ELR (cell line): ENCODE measurements at regions not wholly inside any gene's neighbourhood (a gene's known extent, or its start where the extent isn't known, plus 50 kb on each side); places are given as distances from the start of the nearest gene placed in this dataset.

ENCODE experiments used
- DNase-seq: peaks from one replicate; pipeline ENCODE4 v3.0.0-alpha.2; 2015; ENCODE audit warnings: low read depth

GRCh38 chr12:4106621-4107020, 166.9 kb upstream of the CCND2 start:
- no peak for DNase-seq

DNA sequence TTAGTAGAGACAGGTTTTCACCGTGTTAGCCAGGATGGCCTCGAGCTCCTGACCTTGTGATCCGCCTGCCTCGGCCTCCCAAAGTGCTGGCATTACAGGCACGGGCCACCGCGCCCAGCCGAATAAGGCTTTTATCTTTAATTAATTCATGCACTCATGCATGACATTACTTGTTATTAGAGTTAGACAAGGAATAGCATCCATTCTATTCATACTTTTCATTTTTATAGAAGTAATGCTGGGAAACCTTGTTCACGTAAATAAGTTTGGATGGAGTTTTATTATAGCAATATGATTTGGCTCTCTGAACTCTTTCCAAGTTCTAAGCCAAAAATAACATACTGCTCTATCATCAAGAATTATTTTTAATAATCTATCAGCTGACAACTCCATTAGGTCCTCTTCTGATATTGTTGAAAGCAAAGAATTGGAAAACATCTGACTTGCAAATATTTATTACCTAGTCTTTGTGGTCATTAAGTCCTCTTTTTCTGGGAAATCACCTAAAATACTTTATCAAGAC, 168.8 kb upstream of the CCND2 start:
- no peak for DNase-seq

- no peak for DNase-seq
Measured at GRCh38 chr12:4099276-4099675, 174.3 kb upstream of the CCND2 start.

DNA sequence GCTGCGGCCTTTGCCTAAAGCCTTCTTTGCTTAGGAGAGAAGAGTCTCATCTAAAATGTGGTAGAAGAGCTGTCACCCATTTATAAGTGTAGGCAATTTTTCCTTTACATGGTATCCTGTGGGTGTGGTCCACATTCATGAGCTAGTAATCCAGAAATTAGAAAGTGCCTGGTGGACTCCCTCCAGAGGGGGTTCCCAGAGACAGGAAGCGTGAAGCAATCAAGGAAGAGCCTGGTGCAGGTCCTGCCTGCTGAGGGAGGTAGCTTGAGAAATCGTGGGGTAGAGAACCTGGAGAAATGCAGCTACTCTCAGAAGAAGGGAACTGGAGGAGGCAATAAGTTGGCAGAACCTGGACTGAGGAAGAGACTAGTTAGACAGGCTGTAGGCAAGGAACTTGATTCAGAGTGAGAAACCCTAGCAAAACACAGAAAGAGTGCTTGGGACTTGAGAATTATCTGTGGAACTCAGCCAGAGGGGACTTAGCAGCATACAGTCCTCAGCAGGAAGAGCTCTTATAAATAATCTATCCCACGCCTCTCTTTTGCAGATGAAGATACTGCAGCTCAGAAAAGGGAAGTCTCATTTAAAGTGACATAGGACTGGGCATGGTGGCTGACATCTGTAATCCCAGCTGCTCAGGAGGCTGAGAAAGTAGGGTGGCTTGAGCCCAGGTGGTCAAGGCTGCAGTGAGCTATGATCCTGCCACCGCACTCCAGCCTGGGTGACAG, 182.4 kb upstream of the CCND2 start:
- DNase-seq: no peak

- DNase-seq: no peak
Measured at GRCh38 chr12:4089956-4090355, 183.6 kb upstream of the CCND2 start.

GRCh38 chr12:4089121-4089606, 184.4 kb upstream of the CCND2 start:
- DNase-seq: no peak

DNA sequence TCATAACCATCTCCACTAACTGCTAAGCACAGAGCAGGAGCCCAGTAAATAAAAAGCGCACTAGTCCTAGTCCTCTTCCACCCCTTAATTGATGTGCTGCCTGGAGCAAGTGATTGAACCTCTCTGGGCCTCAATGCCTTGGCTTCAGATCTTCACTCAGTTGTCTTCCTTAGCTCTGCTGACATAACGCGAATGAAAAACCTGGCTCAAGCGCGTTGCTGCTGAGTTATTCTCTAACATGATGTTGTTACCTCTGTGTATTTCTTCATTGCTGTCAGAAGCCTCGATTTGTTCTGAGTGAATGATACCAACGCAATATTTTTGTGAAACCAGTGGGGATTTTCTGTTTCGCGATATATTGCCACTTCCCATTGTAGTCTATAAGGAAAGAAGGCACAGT, 185.1 kb upstream of the CCND2 start:
- no peak for DNase-seq

GRCh38 chr12:4086481-4086880, 187.1 kb upstream of the CCND2 start:
- no peak for DNase-seq

DNA sequence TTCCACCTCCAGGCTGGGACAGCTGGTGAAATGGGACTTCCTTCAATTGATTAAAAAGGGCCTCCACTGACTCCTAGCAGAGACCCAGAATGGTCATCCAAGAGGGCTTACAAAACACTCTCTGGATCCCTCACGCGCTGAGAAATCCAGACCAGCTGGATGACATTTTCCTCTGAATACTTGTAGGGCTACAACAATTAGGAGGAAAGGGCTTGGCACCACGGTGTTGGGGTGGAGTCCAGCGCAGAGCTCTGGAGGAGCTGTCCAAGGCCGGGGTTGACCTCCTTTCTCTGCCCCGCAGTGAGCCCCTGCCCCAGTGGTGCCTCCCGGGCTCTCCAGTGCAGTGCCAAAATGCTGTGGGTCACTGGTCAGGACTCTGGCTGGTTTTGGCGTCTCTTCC, 189.0 kb upstream of the CCND2 start:
- DNase-seq: no peak

- no peak for DNase-seq
Measured at GRCh38 chr12:4082809-4083403, 190.7 kb upstream of the CCND2 start.

GRCh38 chr12:4080213-4080612, 193.3 kb upstream of the CCND2 start:
- DNase-seq: no peak

GRCh38 chr12:4074129-4074528, 199.4 kb upstream of the CCND2 start:
- no peak for DNase-seq

DNA sequence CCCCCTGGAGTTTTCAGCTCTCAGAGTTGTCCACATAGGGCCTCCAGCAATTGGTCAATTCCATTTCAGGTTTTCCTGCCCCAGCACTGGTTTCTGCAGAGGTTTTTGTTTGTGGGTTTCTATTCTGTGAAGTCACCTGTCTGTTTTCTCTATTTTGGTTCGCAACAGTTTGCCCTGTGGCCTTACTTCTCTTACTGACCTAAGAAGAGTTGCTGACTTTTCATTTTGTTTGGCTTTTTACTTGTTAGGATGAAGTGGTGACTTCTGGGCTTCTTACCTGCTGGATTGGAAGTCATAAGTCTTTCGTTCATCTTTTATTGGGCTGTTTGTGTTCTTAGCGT, 196.4 kb upstream of the PARP11 start:
- DNase-seq: no peak

GRCh38 chr12:4068981-4069669, 195.9 kb upstream of the PARP11 start:
- DNase-seq: no peak

- no peak for DNase-seq
Measured at GRCh38 chr12:4064008-4064407, 190.8 kb upstream of the PARP11 start.

GRCh38 chr12:4059898-4060568, 186.8 kb upstream of the PARP11 start:
- no peak for DNase-seq

GRCh38 chr12:4056910-4057845, 184.0 kb upstream of the PARP11 start:
- no peak for DNase-seq

- DNase-seq: no peak
Measured at GRCh38 chr12:4054630-4055029, 181.4 kb upstream of the PARP11 start.

DNA sequence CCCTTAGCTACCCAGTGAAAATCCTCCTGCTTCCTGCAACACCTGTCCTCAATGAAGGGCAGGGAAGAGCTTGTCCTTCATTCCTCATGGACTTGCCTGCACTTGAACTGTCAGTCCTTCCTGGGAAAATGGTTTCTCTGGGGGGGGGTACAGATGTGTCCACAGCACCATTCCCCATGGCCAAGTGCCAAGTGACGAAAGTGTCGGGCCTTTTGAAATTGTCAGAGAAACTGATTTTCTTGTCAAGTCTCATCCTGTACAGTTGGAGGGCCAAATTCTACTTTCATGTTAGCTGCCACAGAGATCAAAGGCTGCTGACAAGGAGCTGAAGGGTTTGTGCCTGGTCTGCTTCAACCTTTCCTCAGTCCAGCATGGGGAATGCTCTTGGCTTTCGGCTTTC, 179.5 kb upstream of the PARP11 start:
- no peak for DNase-seq

DNA sequence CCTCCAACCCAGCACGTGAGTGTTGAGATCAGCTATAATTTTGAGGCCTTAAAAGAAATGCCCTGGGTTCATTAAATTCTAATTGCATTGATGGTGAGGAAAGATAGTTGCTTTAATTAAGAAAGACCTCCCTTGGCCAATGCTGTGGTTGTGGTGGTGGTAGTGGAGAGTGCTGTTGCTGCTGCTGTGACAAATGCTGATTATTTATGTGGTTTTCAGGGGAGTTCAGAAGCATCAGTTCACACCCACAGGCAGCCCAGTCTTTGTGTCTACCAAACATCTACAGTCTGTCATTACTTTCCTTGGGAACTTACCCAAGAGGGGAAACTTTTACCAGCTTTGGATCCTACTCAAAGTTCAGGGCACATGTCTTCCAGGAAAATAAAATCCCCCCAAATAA, 178.4 kb upstream of the PARP11 start:
- no peak for DNase-seq

GRCh38 chr12:4050340-4050739, 177.1 kb upstream of the PARP11 start:
- no peak for DNase-seq
